Astrocyte (in vitro differentiated cells and primary cell): ENCODE measurements at regions not wholly inside any gene's neighbourhood (a gene's known extent, or its start where the extent isn't known, plus 50 kb on each side); places are given as distances from the start of the nearest gene placed in this dataset.

Source experiments
- DNase-seq: peaks from one replicate; pipeline ENCODE4 v3.0.0-alpha.2; 2010; ENCODE audit warnings: low read depth
- FAIRE-seq: peaks from 2 replicates; lab custom pipeline; 2011; peaks lifted over from hg19 to GRCh38; lab: Jason Lieb, UNC
- H2AFZ ChIP-seq: 2 replicates; pipeline ENCODE4 v1.6.0; 2012; ENCODE audit warnings: low read depth, low read length, inconsistent platforms
- H3K27ac ChIP-seq: 2 replicates; pipeline ENCODE4 v1.5.1; 2011; ENCODE audit warnings: low read depth, low read length, inconsistent platforms
- H3K27me3 ChIP-seq: 2 replicates; pipeline ENCODE4 v1.6.0; 2011; ENCODE audit warnings: low read length, inconsistent platforms; ENCODE audit not compliant: insufficient read depth
- H3K36me3 ChIP-seq: 2 replicates; pipeline ENCODE4 v1.5.1; 2011; ENCODE audit warnings: low read length, inconsistent platforms; ENCODE audit not compliant: insufficient read depth
- H3K4me1 ChIP-seq: 2 replicates; pipeline ENCODE4 v1.5.1; 2011; ENCODE audit warnings: low read length, inconsistent platforms; ENCODE audit not compliant: insufficient read depth
- H3K4me2 ChIP-seq: 2 replicates; pipeline ENCODE4 v1.6.0; 2012; ENCODE audit warnings: low read length, inconsistent platforms
- H3K4me3 ChIP-seq: 2 replicates; pipeline ENCODE4 v1.5.1; 2011; ENCODE audit warnings: low read depth, mild to moderate bottlenecking, low read length, inconsistent platforms; ENCODE audit not compliant: insufficient read depth
- H3K79me2 ChIP-seq: 2 replicates; pipeline ENCODE4 v1.6.0; 2012; ENCODE audit warnings: mild to moderate bottlenecking, low read length, inconsistent platforms; ENCODE audit not compliant: insufficient read depth
- H3K9ac ChIP-seq: 2 replicates; pipeline ENCODE4 v1.6.0; 2012; ENCODE audit warnings: mild to moderate bottlenecking, low read length, inconsistent platforms
- H3K9me3 ChIP-seq: 2 replicates; pipeline ENCODE4 v1.5.1; 2012; ENCODE audit warnings: low read depth, mild to moderate bottlenecking, low read length, inconsistent platforms; ENCODE audit not compliant: insufficient read depth
- H4K20me1 ChIP-seq: 2 replicates; pipeline ENCODE4 v1.6.0; 2012; ENCODE audit warnings: low read length, inconsistent platforms; ENCODE audit not compliant: insufficient read depth
- H3K27ac Mint-ChIP-seq: one replicate; pipeline ENCODE4 v1.8.0; 2021; ENCODE audit warnings: mild to moderate bottlenecking, mixed read lengths; ENCODE audit not compliant: unreplicated experiment
- H3K27me3 Mint-ChIP-seq: one replicate; pipeline ENCODE4 v1.8.0; 2021; ENCODE audit warnings: low read depth, mixed read lengths; ENCODE audit not compliant: unreplicated experiment
- H3K36me3 Mint-ChIP-seq: one replicate; pipeline ENCODE4 v1.8.0; 2021; ENCODE audit warnings: low read depth, mixed read lengths; ENCODE audit not compliant: unreplicated experiment
- H3K4me1 Mint-ChIP-seq: one replicate; pipeline ENCODE4 v1.8.0; 2021; ENCODE audit warnings: low read depth, mixed read lengths; ENCODE audit not compliant: unreplicated experiment
- H3K4me3 Mint-ChIP-seq: one replicate; pipeline ENCODE4 v1.8.0; 2021; ENCODE audit warnings: mild to moderate bottlenecking, moderate library complexity, mixed read lengths; ENCODE audit not compliant: unreplicated experiment
- H3K9me3 Mint-ChIP-seq: one replicate; pipeline ENCODE4 v1.8.0; 2021; ENCODE audit warnings: mild to moderate bottlenecking, mixed read lengths; ENCODE audit not compliant: unreplicated experiment
- CTCF ChIP-seq: IDR thresholded peaks from 2 replicates; pipeline ENCODE4 v1.5.1; 2011; ENCODE audit warnings: low read depth, mild to moderate bottlenecking, inconsistent platforms, low read length, moderate library complexity; ENCODE audit not compliant: insufficient read depth
- EZH2 ChIP-seq: IDR thresholded peaks from 2 replicates; pipeline ENCODE4 v1.6.1; 2012; ENCODE audit warnings: mild to moderate bottlenecking, low read length, inconsistent platforms; ENCODE audit not compliant: insufficient read depth

GRCh38 chr16:77557385-77557784 is 122.6 kb upstream of the ADAMTS18 start:
- Mint-ChIP-seq H3K9me3 (no peaks in the 10 kb centered on the region), H3K4me1 (peaks cover 8% of the 10 kb centered on the region), H3K27me3 (peaks cover 11% of the 10 kb centered on the region), H3K36me3 (no peaks in the 10 kb centered on the region), H3K4me3 (no peak overlapping the region), H3K27ac (no peak overlapping the region)
- H3K79me2 ChIP-seq = no peaks in the 10 kb centered on the region
- TF ChIP-seq CTCF = no peak
- no peak for TF ChIP-seq EZH2
- H3K27me3 ChIP-seq = no peaks in the 10 kb centered on the region
- no peaks in the 10 kb centered on the region for H3K36me3 ChIP-seq
- H2AFZ ChIP-seq = no peak overlapping the region
- peaks cover 9% of the 10 kb centered on the region for H3K4me1 ChIP-seq
- DNase-seq (no peak), FAIRE-seq (no peak)
- H3K9me3 ChIP-seq = no peaks in the 10 kb centered on the region
- H3K4me2 ChIP-seq = no peak overlapping the region
- no peak overlapping the region for H3K9ac ChIP-seq
- no peaks in the 10 kb centered on the region for H4K20me1 ChIP-seq
- H3K27ac ChIP-seq = no peak overlapping the region
- no peak overlapping the region for H3K4me3 ChIP-seq

GRCh38 chr16:77558786-77559185 is 124.0 kb upstream of the ADAMTS18 start:
- DNase-seq (no peak), FAIRE-seq (no peak)
- no peaks in the 10 kb centered on the region for H3K36me3 Mint-ChIP-seq
- Histone ChIP-seq H3K4me1 (peaks cover 9% of the 10 kb centered on the region), H3K36me3 (no peaks in the 10 kb centered on the region), H4K20me1 (no peaks in the 10 kb centered on the region), H3K9me3 (no peaks in the 10 kb centered on the region), H3K27me3 (no peaks in the 10 kb centered on the region), H3K9ac (no peak overlapping the region), H3K79me2 (no peaks in the 10 kb centered on the region), H3K4me3 (no peak overlapping the region), H3K4me2 (no peak overlapping the region), H3K27ac (no peak overlapping the region), H2AFZ (no peak overlapping the region)
- H3K27me3 Mint-ChIP-seq = peaks cover 4% of the 10 kb centered on the region
- no peak overlapping the region for H3K27ac Mint-ChIP-seq
- H3K9me3 Mint-ChIP-seq = no peaks in the 10 kb centered on the region
- TF ChIP-seq CTCF (no peak), EZH2 (no peak)
- H3K4me3 Mint-ChIP-seq = no peak overlapping the region
- peaks cover 8% of the 10 kb centered on the region for H3K4me1 Mint-ChIP-seq

- no peak overlapping the region for H2AFZ ChIP-seq
- DNase-seq = no peak
- H3K9ac ChIP-seq = no peak overlapping the region
- Mint-ChIP-seq H3K4me1 (no peaks in the 10 kb centered on the region), H3K4me3 (no peak overlapping the region), H3K27ac (no peak overlapping the region), H3K36me3 (no peaks in the 10 kb centered on the region), H3K27me3 (peaks cover 2% of the 10 kb centered on the region), H3K9me3 (peaks cover 7% of the 10 kb centered on the region)
- FAIRE-seq = no peak
- TF ChIP-seq EZH2 = no peak
- TF ChIP-seq CTCF = no peak
- no peaks in the 10 kb centered on the region for H3K9me3 ChIP-seq
- no peaks in the 10 kb centered on the region for H3K27me3 ChIP-seq
- no peaks in the 10 kb centered on the region for H3K36me3 ChIP-seq
- H3K4me1 ChIP-seq = peaks cover 8% of the 10 kb centered on the region
- H3K79me2 ChIP-seq = no peaks in the 10 kb centered on the region
- no peaks in the 10 kb centered on the region for H4K20me1 ChIP-seq
- H3K4me2 ChIP-seq = no peak overlapping the region
- no peak overlapping the region for H3K4me3 ChIP-seq
- no peak overlapping the region for H3K27ac ChIP-seq
Measured at GRCh38 chr16:77562497-77562896, 127.7 kb upstream of the ADAMTS18 start.
